GM10248 (cell line): ENCODE measurements at regions not wholly inside any gene's neighbourhood (a gene's known extent, or its start where the extent isn't known, plus 50 kb on each side); places are given as distances from the start of the nearest gene placed in this dataset.

ENCODE experiments used
- CTCF ChIA-PET: fragments of 300-600 bp; sonication (Branson Sonifier 250); formaldehyde crosslinking; extraction: SDS; loops from one replicate; lab custom pipeline; 2021; ENCODE audit warnings: antibody characterized with exemption; lab: Yijun Ruan, JAX
- POLR2A ChIA-PET: fragments of 350-650 bp; sonication (Branson Sonifier 250); formaldehyde crosslinking; extraction: SDS; loops from one replicate; lab custom pipeline; 2020; ENCODE audit warnings: antibody characterized with exemption; lab: Yijun Ruan, JAX
- DNase-seq: peaks from one replicate; pipeline ENCODE4 v3.0.0; 2012; ENCODE audit errors: extremely low spot score
- CTCF ChIP-seq: IDR thresholded peaks from 2 replicates; pipeline ENCODE4 v1.5.1; 2012; ENCODE audit warnings: mild to moderate bottlenecking, low read depth; ENCODE audit errors: extremely low read depth, missing control alignments, control extremely low read depth

GRCh38 chr1:91610789-91611188, 110.1 kb downstream of the CDC7 start:
- TF ChIP-seq CTCF = no peak
- DNase-seq = no peak
- CTCF ChIA-PET = no interaction called here
- POLR2A ChIA-PET = no interaction called here

- no peak for DNase-seq
- no peak for TF ChIP-seq CTCF
Measured at GRCh38 chr1:91611483-91611917, 110.8 kb downstream of the CDC7 start.

GRCh38 chr1:91613595-91613994, 112.9 kb downstream of the CDC7 start:
- no peak for TF ChIP-seq CTCF
- ChIA-PET CTCF (no interaction called here), POLR2A (no interaction called here)
- DNase-seq = no peak

More at GRCh38 chr1:91611483-91611917, 110.8 kb downstream of the CDC7 start:
- ChIA-PET POLR2A (no interaction called here), CTCF (interaction anchor here (1.4 kb wide), 1 partner anchor 66 kb away, joined by 3 read pairs; no protein-coding TSS in a partner anchor)

GRCh38 chr1:91616712-91617111, 116.1 kb downstream of the CDC7 start:
- CTCF ChIA-PET = interaction anchor here (1.3 kb wide), 1 partner anchor 289 kb away, joined by 4 read pairs; no protein-coding TSS in a partner anchor

GRCh38 chr1:91617285-91617765, 116.7 kb downstream of the CDC7 start:
- no peak for DNase-seq
- ChIA-PET POLR2A (no interaction called here), CTCF (interaction anchor here (1.2 to 1.3 kb wide), 3 partner anchors 33 to 309 kb away, joined by 3 to 6 read pairs (median 4); no protein-coding TSS in a partner anchor)
- peak; percentile 58 for TF ChIP-seq CTCF

More at GRCh38 chr1:91616712-91617111, 116.1 kb downstream of the CDC7 start:
- TF ChIP-seq CTCF = no peak
- POLR2A ChIA-PET = no interaction called here
- DNase-seq = no peak

- POLR2A ChIA-PET = no interaction called here
- CTCF ChIA-PET = interaction anchor here (0.9 to 1.6 kb wide), 4 partner anchors 10 to 264 kb away, joined by 3 to 8 read pairs (median 4); no protein-coding TSS in a partner anchor
- no peak for DNase-seq
- TF ChIP-seq CTCF = no peak
Measured at GRCh38 chr1:91619881-91620280, 119.2 kb downstream of the CDC7 start.

GRCh38 chr1:91621360-91621759, 120.7 kb downstream of the CDC7 start:
- TF ChIP-seq CTCF = no peak
- CTCF ChIA-PET = no interaction called here
- no peak for DNase-seq
- POLR2A ChIA-PET = no interaction called here
